Stimulated activated CD4-positive, alpha-beta T cell treated with anti-CD3 and anti-CD28 coated beads, Interleukin-4, amount 100 ng/mL, for 1 hour (primary cell): ENCODE measurements at regions not wholly inside any gene's neighbourhood (a gene's known extent, or its start where the extent isn't known, plus 50 kb on each side); places are given as distances from the start of the nearest gene placed in this dataset.
"Not testable (repeated sequence)": the region's sequence is repeated elsewhere in the genome, so short reads cannot be mapped to it uniquely, and the experiment has no call there.

Experiments
- DNase-seq: peaks from one replicate; pipeline ENCODE4 v3.0.0-alpha.2; 2020

GRCh38 chr5:2163060-2163856 lies 280.5 kb upstream of the IRX4 start:
- no peak for DNase-seq

GRCh38 chr5:2160811-2161210 lies 278.1 kb upstream of the IRX4 start:
- DNase-seq = no peak

GRCh38 chr5:2158767-2159166 lies 276.0 kb upstream of the IRX4 start:
- DNase-seq = no peak

GRCh38 chr5:2158109-2158508 lies 275.4 kb upstream of the IRX4 start:
- no peak for DNase-seq

GRCh38 chr5:2157372-2157771 lies 274.6 kb upstream of the IRX4 start:
- DNase-seq = no peak

GRCh38 chr5:2156358-2157059 lies 273.8 kb upstream of the IRX4 start:
- DNase-seq = no peak

GRCh38 chr5:2155556-2155955 lies 272.8 kb upstream of the IRX4 start:
- no peak for DNase-seq

GRCh38 chr5:2153802-2154201 lies 271.1 kb upstream of the IRX4 start:
- DNase-seq = no peak

- DNase-seq = no peak
Observed at GRCh38 chr5:2153350-2153749, 270.6 kb upstream of the IRX4 start.

GRCh38 chr5:2151301-2151888 lies 268.7 kb upstream of the IRX4 start:
- DNase-seq = not testable (repeated sequence)

GRCh38 chr5:2149195-2149539 lies 266.4 kb upstream of the IRX4 start:
- DNase-seq = no peak

GRCh38 chr5:2148312-2149194 lies 265.8 kb upstream of the IRX4 start:
- DNase-seq = no peak

- no peak for DNase-seq
Observed at GRCh38 chr5:2147504-2148311, 265.0 kb upstream of the IRX4 start.

GRCh38 chr5:2143646-2144353 lies 261.1 kb upstream of the IRX4 start:
- no peak for DNase-seq

GRCh38 chr5:2143088-2143487 lies 260.4 kb upstream of the IRX4 start:
- DNase-seq = no peak

- DNase-seq = no peak
Observed at GRCh38 chr5:2142456-2142954, 259.8 kb upstream of the IRX4 start.

GRCh38 chr5:2141254-2142000 lies 258.7 kb upstream of the IRX4 start:
- DNase-seq = no peak

GRCh38 chr5:2140501-2141175 lies 257.9 kb upstream of the IRX4 start:
- no peak for DNase-seq

- DNase-seq = no peak
Observed at GRCh38 chr5:2139478-2139877, 256.8 kb upstream of the IRX4 start.

GRCh38 chr5:2138896-2139295 lies 256.2 kb upstream of the IRX4 start:
- DNase-seq = no peak
